Activated CD8-positive, alpha-beta T cell treated with anti-CD3 and anti-CD28 coated beads for 36 hours (primary cell): ENCODE measurements at regions not wholly inside any gene's neighbourhood (a gene's known extent, or its start where the extent isn't known, plus 50 kb on each side); places are given as distances from the start of the nearest gene placed in this dataset.
"Not testable (repeated sequence)": the region's sequence is repeated elsewhere in the genome, so short reads cannot be mapped to it uniquely, and the experiment has no call there.

ENCODE experiments used
- ATAC-seq: fragments of 200-7000 bp; cut with Tn5 transposase; one replicate; pipeline ENCODE4 v1.10.0; 2021; ENCODE audit warnings: mild to moderate bottlenecking, moderate library complexity
- CTCF ChIA-PET: fragments of 350-600 bp; sonication (Branson Sonifier 250); formaldehyde crosslinking; loops from one replicate; lab custom pipeline; 2021; ENCODE audit warnings: antibody characterized with exemption; lab: Charles Lee
- POLR2A ChIA-PET: fragments of 350-600 bp; sonication (Branson Sonifier 250); formaldehyde crosslinking; loops from one replicate; lab custom pipeline; 2021; ENCODE audit warnings: antibody characterized with exemption; lab: Charles Lee
- DNase-seq: peaks from one replicate; pipeline ENCODE4 v3.0.0-alpha.2; 2020
- H3K27ac Mint-ChIP-seq: one replicate; pipeline ENCODE4 v1.8.0; 2021; ENCODE audit warnings: mild to moderate bottlenecking, mixed read lengths
- H3K27me3 Mint-ChIP-seq: one replicate; pipeline ENCODE4 v1.8.0; 2021; ENCODE audit warnings: mixed read lengths
- H3K36me3 Mint-ChIP-seq: one replicate; pipeline ENCODE4 v1.8.0; 2021; ENCODE audit warnings: low read depth, mixed read lengths
- H3K4me1 Mint-ChIP-seq: one replicate; pipeline ENCODE4 v1.8.0; 2021; ENCODE audit warnings: low read depth, mixed read lengths
- H3K4me3 Mint-ChIP-seq: one replicate; pipeline ENCODE4 v1.8.0; 2021; ENCODE audit warnings: mild to moderate bottlenecking, moderate library complexity, mixed read lengths
- H3K9me3 Mint-ChIP-seq: one replicate; pipeline ENCODE4 v1.8.0; 2021; ENCODE audit warnings: mixed read lengths
- CTCF ChIP-seq: fragments of 200-600 bp; IDR thresholded peaks from one replicate; pipeline ENCODE4 v1.8.0; 2022; ENCODE audit warnings: antibody characterized with exemption, mild to moderate bottlenecking
- intact Hi-C: fragments of 100-400 bp; cut with micrococcal nuclease; formaldehyde crosslinking; loops from one replicate; pipeline ENCODE4 v1.10.0; 2022

- H3K9me3 Mint-ChIP-seq = no peaks in the 10 kb centered on the region
- intact Hi-C loops = no loop called here
- ATAC-seq = no peak
- no peaks in the 10 kb centered on the region for H3K4me1 Mint-ChIP-seq
- no peak for TF ChIP-seq CTCF
- no peak overlapping the region for H3K27ac Mint-ChIP-seq
- POLR2A ChIA-PET = interaction anchor here (0.6 kb wide), 1 partner anchor 11 kb away, joined by 3 read pairs; no protein-coding TSS in a partner anchor
- DNase-seq = no peak
- CTCF ChIA-PET = no interaction called here
- H3K27me3 Mint-ChIP-seq = no peaks in the 10 kb centered on the region
- H3K4me3 Mint-ChIP-seq = no peak overlapping the region
- H3K36me3 Mint-ChIP-seq = no peaks in the 10 kb centered on the region
Observed at GRCh38 chr5:98187945-98188344, 585.5 kb upstream of the RGMB start.

GRCh38 chr5:98190344-98190743, 583.1 kb upstream of the RGMB start:
- ATAC-seq, H3K36me3 Mint-ChIP-seq, H3K27me3 Mint-ChIP-seq, H3K4me1 Mint-ChIP-seq, H3K4me3 Mint-ChIP-seq, intact Hi-C loops, CTCF ChIA-PET, DNase-seq, POLR2A ChIA-PET, H3K27ac Mint-ChIP-seq, H3K9me3 Mint-ChIP-seq: not testable (repeated sequence)

GRCh38 chr5:98193921-98194760, 579.3 kb upstream of the RGMB start:
- no peak overlapping the region for H3K4me3 Mint-ChIP-seq
- H3K27me3 Mint-ChIP-seq = no peaks in the 10 kb centered on the region
- H3K9me3 Mint-ChIP-seq = no peaks in the 10 kb centered on the region
- intact Hi-C loops = no loop called here
- POLR2A ChIA-PET = no interaction called here
- DNase-seq (no peak), ATAC-seq (no peak)
- CTCF ChIA-PET = no interaction called here
- H3K27ac Mint-ChIP-seq = no peak overlapping the region
- H3K4me1 Mint-ChIP-seq = no peaks in the 10 kb centered on the region
- TF ChIP-seq CTCF = no peak
- H3K36me3 Mint-ChIP-seq = no peaks in the 10 kb centered on the region

- Mint-ChIP-seq H3K36me3 (no peaks in the 10 kb centered on the region), H3K4me3 (no peak overlapping the region), H3K4me1 (no peaks in the 10 kb centered on the region), H3K27ac (no peak overlapping the region), H3K27me3 (no peaks in the 10 kb centered on the region), H3K9me3 (peaks cover 3% of the 10 kb centered on the region)
- CTCF ChIA-PET = no interaction called here
- intact Hi-C loops = no loop called here
- POLR2A ChIA-PET = no interaction called here
- ATAC-seq = no peak
- no peak for DNase-seq
- no peak for TF ChIP-seq CTCF
Observed at GRCh38 chr5:98200726-98201541, 572.5 kb upstream of the RGMB start.

- ATAC-seq (no peak), DNase-seq (no peak)
- no peaks in the 10 kb centered on the region for H3K4me1 Mint-ChIP-seq
- H3K27me3 Mint-ChIP-seq = no peaks in the 10 kb centered on the region
- H3K4me3 Mint-ChIP-seq = no peak overlapping the region
- CTCF ChIA-PET = interaction anchor here (0.9 kb wide), 1 partner anchor 24 kb away, joined by 3 read pairs; no protein-coding TSS in a partner anchor
- no peak for TF ChIP-seq CTCF
- POLR2A ChIA-PET = no interaction called here
- H3K9me3 Mint-ChIP-seq = peaks cover 3% of the 10 kb centered on the region
- H3K27ac Mint-ChIP-seq = no peak overlapping the region
- H3K36me3 Mint-ChIP-seq = no peaks in the 10 kb centered on the region
- intact Hi-C loops = no loop called here
Observed at GRCh38 chr5:98204798-98205197, 568.7 kb upstream of the RGMB start.
